T-helper 9 cell (primary cell): ENCODE measurements at regions not wholly inside any gene's neighbourhood (a gene's known extent, or its start where the extent isn't known, plus 50 kb on each side); places are given as distances from the start of the nearest gene placed in this dataset.
"Not testable (repeated sequence)": the region's sequence is repeated elsewhere in the genome, so short reads cannot be mapped to it uniquely, and the experiment has no call there.

Source experiments
- DNase-seq: peaks from one replicate; pipeline ENCODE4 v3.0.0-alpha.2; 2020

- DNase-seq = no peak
Measured at GRCh38 chr2:144801766-144802165, 281.8 kb upstream of the ZEB2 start.

GRCh38 chr2:144801325-144801724 lies 281.4 kb upstream of the ZEB2 start:
- no peak for DNase-seq

GRCh38 chr2:144798989-144799388 lies 279.1 kb upstream of the ZEB2 start:
- DNase-seq = no peak

- no peak for DNase-seq
Measured at GRCh38 chr2:144798034-144798433, 278.1 kb upstream of the ZEB2 start.

GRCh38 chr2:144796936-144797335 lies 277.0 kb upstream of the ZEB2 start:
- no peak for DNase-seq

- DNase-seq = no peak
Measured at GRCh38 chr2:144796164-144796563, 276.2 kb upstream of the ZEB2 start.

- no peak for DNase-seq
Measured at GRCh38 chr2:144785253-144785652, 265.3 kb upstream of the ZEB2 start.

GRCh38 chr2:144780983-144781382 lies 261.1 kb upstream of the ZEB2 start:
- no peak for DNase-seq

- DNase-seq = no peak
Measured at GRCh38 chr2:144776766-144777165, 256.8 kb upstream of the ZEB2 start.

GRCh38 chr2:144774809-144775208 lies 254.9 kb upstream of the ZEB2 start:
- no peak for DNase-seq

GRCh38 chr2:144771348-144771747 lies 251.4 kb upstream of the ZEB2 start:
- DNase-seq = no peak

- DNase-seq = no peak
Measured at GRCh38 chr2:144770616-144771230, 250.8 kb upstream of the ZEB2 start.

GRCh38 chr2:144760939-144761338 lies 241.0 kb upstream of the ZEB2 start:
- not testable (repeated sequence) for DNase-seq

- no peak for DNase-seq
Measured at GRCh38 chr2:144759746-144760145, 239.8 kb upstream of the ZEB2 start.

GRCh38 chr2:144758196-144758595 lies 238.3 kb upstream of the ZEB2 start:
- DNase-seq = not testable (repeated sequence)

GRCh38 chr2:144753416-144753815 lies 233.5 kb upstream of the ZEB2 start:
- no peak for DNase-seq

- DNase-seq = no peak
Measured at GRCh38 chr2:144751142-144751905, 231.4 kb upstream of the ZEB2 start.

GRCh38 chr2:144749188-144749587 lies 229.3 kb upstream of the ZEB2 start:
- DNase-seq = no peak

GRCh38 chr2:144748443-144748842 lies 228.5 kb upstream of the ZEB2 start:
- no peak for DNase-seq

- no peak for DNase-seq
Measured at GRCh38 chr2:144747571-144747970, 227.7 kb upstream of the ZEB2 start.

GRCh38 chr2:144745424-144745823 lies 225.5 kb upstream of the ZEB2 start:
- no peak for DNase-seq

GRCh38 chr2:144738749-144739148 lies 218.8 kb upstream of the ZEB2 start:
- DNase-seq = no peak

GRCh38 chr2:144730711-144731110 lies 210.8 kb upstream of the ZEB2 start:
- DNase-seq = no peak

- not testable (repeated sequence) for DNase-seq
Measured at GRCh38 chr2:144724460-144724859, 204.5 kb upstream of the ZEB2 start.

GRCh38 chr2:144718376-144718775 lies 198.5 kb upstream of the ZEB2 start:
- no peak for DNase-seq
